Thoracic aorta (tissue), 2 donors: ENCODE measurements at regions not wholly inside any gene's neighbourhood (a gene's known extent, or its start where the extent isn't known, plus 50 kb on each side); places are given as distances from the start of the nearest gene placed in this dataset.

Source experiments
- ATAC-seq: fragments of 150-250 bp; one replicate; pipeline ENCODE4 v1.8.0; 2017; ENCODE audit warnings: low read depth; ENCODE audit not compliant: insufficient number of reproducible peaks, low FRiP score
- DNase-seq: peaks from one replicate; pipeline ENCODE4 v3.0.0-alpha.2; 2020; ENCODE audit warnings: low spot score
- H3K27ac ChIP-seq, 2 donors: fragments of 200-600 bp; sonication (generic); 1 replicate in 1 of 2; 2 replicates in 1 of 2; pipeline ENCODE4 v1.5.1; 2016; ENCODE audit warnings: mild to moderate bottlenecking in 2 of 2, moderate library complexity in 2 of 2
- H3K27me3 ChIP-seq: fragments of 200-600 bp; sonication (generic); replicated peaks from 2 replicates; pipeline ENCODE4 v1.6.0; 2016; ENCODE audit warnings: mild to moderate bottlenecking; ENCODE audit not compliant: insufficient read depth
- H3K36me3 ChIP-seq: fragments of 200-600 bp; sonication (generic); one replicate; pipeline ENCODE4 v1.5.1; 2016
- H3K4me1 ChIP-seq, 2 donors: fragments of 200-600 bp; sonication (generic); 1 replicate in 1 of 2; 2 replicates in 1 of 2; pipeline versions ENCODE4 v1.5.1 to v1.6.0; 2016; ENCODE audit warnings: low read depth in 2 of 2, mild to moderate bottlenecking in 1 of 2; ENCODE audit not compliant: control insufficient read depth in 1 of 2
- H3K4me3 ChIP-seq: fragments of 200-600 bp; sonication (generic); 2 replicates; pipeline ENCODE4 v1.5.1; 2016; ENCODE audit warnings: mild to moderate bottlenecking
- H3K9me3 ChIP-seq: fragments of 200-600 bp; sonication (generic); 2 replicates; pipeline ENCODE4 v1.5.1; 2016
- CTCF ChIP-seq: fragments of 200-600 bp; sonication (generic); IDR thresholded peaks from one replicate; pipeline ENCODE4 v1.5.1; 2019; ENCODE audit warnings: antibody characterized with exemption

- Histone ChIP-seq H3K27me3 (no peaks in the 10 kb centered on the region), H3K36me3 (no peaks in the 10 kb centered on the region), H3K9me3 (no peaks in the 10 kb centered on the region), H3K4me3 (no peak overlapping the region), H3K4me1 (peaks cover 0 to 2% of the 10 kb centered on the region in 2 donors), H3K27ac (no peak overlapping the region)
- no peak for TF ChIP-seq CTCF
- DNase-seq = no peak
- no peak for ATAC-seq
These were observed 431.4 kb downstream of the PDCD6IP start for GRCh38 chr3:34229876-34230275.

GRCh38 chr3:34235096-34235495 is 436.7 kb downstream of the PDCD6IP start:
- TF ChIP-seq CTCF = no peak
- H3K27me3 ChIP-seq = no peaks in the 10 kb centered on the region
- no peaks in the 10 kb centered on the region for H3K36me3 ChIP-seq
- DNase-seq (no peak), ATAC-seq (no peak)
- H3K9me3 ChIP-seq = no peaks in the 10 kb centered on the region
- no peak overlapping the region for H3K4me3 ChIP-seq
- H3K4me1 ChIP-seq = no peaks in the 10 kb centered on the region
- H3K27ac ChIP-seq = no peak overlapping the region

- Histone ChIP-seq H3K27me3 (no peaks in the 10 kb centered on the region), H3K36me3 (no peaks in the 10 kb centered on the region), H3K4me3 (no peak overlapping the region), H3K4me1 (no peaks in the 10 kb centered on the region), H3K27ac (no peak overlapping the region), H3K9me3 (no peaks in the 10 kb centered on the region)
- no peak for ATAC-seq
- DNase-seq = no peak
- no peak for TF ChIP-seq CTCF
These were observed 439.5 kb downstream of the PDCD6IP start for GRCh38 chr3:34237946-34238345.

GRCh38 chr3:34238407-34238806 is 440.0 kb downstream of the PDCD6IP start:
- H3K36me3 ChIP-seq = no peaks in the 10 kb centered on the region
- ATAC-seq (no peak), DNase-seq (no peak)
- no peaks in the 10 kb centered on the region for H3K4me1 ChIP-seq
- H3K27ac ChIP-seq = no peak overlapping the region
- H3K4me3 ChIP-seq = no peak overlapping the region
- TF ChIP-seq CTCF = no peak
- H3K27me3 ChIP-seq = no peaks in the 10 kb centered on the region
- H3K9me3 ChIP-seq = no peaks in the 10 kb centered on the region

GRCh38 chr3:34239287-34239686 is 440.9 kb downstream of the PDCD6IP start:
- no peak for TF ChIP-seq CTCF
- no peaks in the 10 kb centered on the region for H3K36me3 ChIP-seq
- DNase-seq = no peak
- H3K4me3 ChIP-seq = no peak overlapping the region
- H3K27ac ChIP-seq = no peak overlapping the region
- no peak for ATAC-seq
- no peaks in the 10 kb centered on the region for H3K27me3 ChIP-seq
- no peaks in the 10 kb centered on the region for H3K9me3 ChIP-seq
- H3K4me1 ChIP-seq = no peaks in the 10 kb centered on the region
